ENCODE measurements at regions not wholly inside any gene's neighbourhood (a gene's known extent, or its start where the extent isn't known, plus 50 kb on each side); places are given as distances from the start of the nearest gene placed in this dataset.
A peak's percentile ranks its signal among the peaks of the same experiment; 100 is the strongest.

DNA sequence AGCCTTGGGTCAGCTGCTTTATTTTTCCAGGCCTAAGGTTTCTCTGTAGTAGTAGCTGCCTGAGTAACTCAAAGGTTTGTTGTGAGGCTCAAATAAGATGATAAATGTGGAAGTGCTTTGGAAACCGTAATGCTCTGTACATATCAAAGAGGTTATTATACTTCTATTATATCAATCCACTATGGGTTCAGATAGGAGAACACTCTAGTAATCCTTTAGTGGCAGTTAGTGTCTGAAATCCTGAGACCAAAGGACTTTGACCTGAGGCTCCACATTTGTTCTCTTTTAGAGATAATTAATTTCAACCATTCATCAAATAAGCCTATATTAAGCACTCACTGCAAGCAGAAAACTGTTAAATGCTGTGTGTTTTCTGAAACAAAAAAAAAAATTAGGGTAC is 128.6 kb upstream of the BCL6 start:
- Histone ChIP-seq H3K36me3 (ENCODE audit: control insufficient read depth, insufficient read depth, low read length) (no peaks in the 10 kb centered on the region), H3K4me3 (ENCODE audit: low read depth, low read length) (no peak overlapping the region), H3K27me3 (ENCODE audit: control insufficient read depth, insufficient read depth, low read length) (no peaks in the 10 kb centered on the region)
- DNase-seq (ENCODE audit: low read depth), result no peak
- TF ChIP-seq, protein P1, sequence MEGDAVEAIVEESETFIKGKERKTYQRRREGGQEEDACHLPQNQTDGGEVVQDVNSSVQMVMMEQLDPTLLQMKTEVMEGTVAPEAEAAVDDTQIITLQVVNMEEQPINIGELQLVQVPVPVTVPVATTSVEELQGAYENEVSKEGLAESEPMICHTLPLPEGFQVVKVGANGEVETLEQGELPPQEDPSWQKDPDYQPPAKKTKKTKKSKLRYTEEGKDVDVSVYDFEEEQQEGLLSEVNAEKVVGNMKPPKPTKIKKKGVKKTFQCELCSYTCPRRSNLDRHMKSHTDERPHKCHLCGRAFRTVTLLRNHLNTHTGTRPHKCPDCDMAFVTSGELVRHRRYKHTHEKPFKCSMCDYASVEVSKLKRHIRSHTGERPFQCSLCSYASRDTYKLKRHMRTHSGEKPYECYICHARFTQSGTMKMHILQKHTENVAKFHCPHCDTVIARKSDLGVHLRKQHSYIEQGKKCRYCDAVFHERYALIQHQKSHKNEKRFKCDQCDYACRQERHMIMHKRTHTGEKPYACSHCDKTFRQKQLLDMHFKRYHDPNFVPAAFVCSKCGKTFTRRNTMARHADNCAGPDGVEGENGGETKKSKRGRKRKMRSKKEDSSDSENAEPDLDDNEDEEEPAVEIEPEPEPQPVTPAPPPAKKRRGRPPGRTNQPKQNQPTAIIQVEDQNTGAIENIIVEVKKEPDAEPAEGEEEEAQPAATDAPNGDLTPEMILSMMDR (IDR thresholded peaks at IDR 0.05; ENCODE audit: insufficient read depth, low read length, severe bottlenecking), result no peak
- no peak for FAIRE-seq

DNA sequence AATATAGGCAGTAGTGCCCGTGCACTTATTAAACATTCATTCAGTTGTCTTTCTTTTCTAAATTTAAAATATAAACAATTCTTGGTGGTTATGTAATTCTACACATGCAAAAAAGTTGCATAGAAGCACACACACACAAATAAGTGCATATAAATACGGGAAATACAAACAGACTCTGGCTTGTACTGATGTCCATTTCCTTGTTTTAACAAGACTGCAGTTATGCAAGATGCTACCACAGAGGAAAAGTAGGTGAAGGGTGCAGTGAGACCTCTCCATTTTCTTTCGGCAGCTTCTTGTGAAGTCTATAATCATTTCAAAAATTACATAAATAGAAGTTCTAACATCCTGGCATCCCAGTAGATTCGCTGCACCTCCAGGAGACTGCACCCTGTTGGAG is 130.6 kb upstream of the BCL6 start:
- H3K27me3 ChIP-seq (ENCODE audit: control insufficient read depth, insufficient read depth, low read length), result no peaks in the 10 kb centered on the region
- no peak for FAIRE-seq
- no peak for DNase-seq (ENCODE audit: low read depth)
- TF ChIP-seq, protein P1 (IDR thresholded peaks at IDR 0.05; ENCODE audit: insufficient read depth, low read length, severe bottlenecking), result no peak
- no peaks in the 10 kb centered on the region for H3K36me3 ChIP-seq (ENCODE audit: control insufficient read depth, insufficient read depth, low read length)
- no peak overlapping the region for H3K4me3 ChIP-seq (ENCODE audit: low read depth, low read length)

DNA sequence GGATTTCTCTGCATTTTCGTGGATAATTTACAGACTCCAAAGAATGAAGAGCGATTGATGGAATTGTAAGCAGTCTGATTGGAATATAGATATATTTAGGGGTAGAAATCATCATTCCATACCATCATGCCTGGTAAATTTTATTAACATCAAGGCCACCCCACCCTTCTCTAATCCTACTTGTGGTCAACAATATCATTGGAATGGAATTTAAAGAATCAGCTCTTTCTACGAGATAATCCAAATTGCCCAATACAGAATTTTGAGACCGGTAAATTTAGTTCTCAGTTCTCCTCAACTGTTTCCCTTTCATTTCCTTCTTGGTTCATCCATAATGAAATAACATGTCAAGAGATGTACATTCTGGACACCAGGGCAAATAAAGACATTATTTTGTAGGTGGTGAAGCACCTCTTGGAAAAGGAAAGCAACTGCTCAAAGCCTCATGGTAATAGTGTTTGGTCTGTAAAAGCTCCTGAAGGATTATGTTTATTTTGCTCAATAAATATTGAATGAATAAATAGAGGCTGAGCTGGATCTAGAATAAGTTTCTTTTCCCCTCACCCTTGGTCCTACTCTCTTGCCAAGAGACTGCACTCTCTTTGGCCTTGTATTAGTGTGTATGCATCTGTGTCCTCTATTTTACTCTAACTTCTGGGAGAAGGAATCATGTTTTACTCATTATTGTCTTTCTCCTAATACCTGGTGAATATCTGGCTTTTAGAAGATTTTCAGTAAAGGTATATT is 133.7 kb upstream of the BCL6 start:
- TF ChIP-seq, protein P1 (IDR thresholded peaks at IDR 0.05; ENCODE audit: insufficient read depth, low read length, severe bottlenecking), result no peak

DNA sequence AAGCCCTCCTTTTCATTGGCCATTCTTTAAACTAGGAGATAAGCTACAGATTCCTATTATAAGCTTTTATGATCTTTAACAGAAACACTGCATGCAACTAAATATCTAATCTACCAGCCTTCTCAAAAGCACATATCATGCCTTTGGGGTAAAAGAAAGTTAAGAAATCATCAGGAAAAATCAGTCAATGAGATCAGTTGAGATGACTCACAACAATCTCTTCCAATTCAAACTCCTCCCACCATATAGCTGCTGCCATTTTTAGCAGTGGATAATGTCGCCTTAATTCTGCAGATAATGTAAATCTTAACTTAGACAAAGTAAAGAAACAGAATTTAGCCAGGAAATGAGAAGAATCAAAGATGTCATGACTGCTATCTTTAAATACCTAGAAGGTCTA is 135.2 kb upstream of the BCL6 start:
- Histone ChIP-seq H3K4me3 (ENCODE audit: low read depth, low read length) (no peak overlapping the region), H3K27me3 (ENCODE audit: control insufficient read depth, insufficient read depth, low read length) (no peaks in the 10 kb centered on the region), H3K36me3 (ENCODE audit: control insufficient read depth, insufficient read depth, low read length) (no peaks in the 10 kb centered on the region)
- DNase-seq (ENCODE audit: low read depth) (peak; percentile 70), FAIRE-seq (no peak)
- TF ChIP-seq, protein P1 (IDR thresholded peaks at IDR 0.05; ENCODE audit: insufficient read depth, low read length, severe bottlenecking), result no peak

More for the DNA sequence above, 133.7 kb upstream of the BCL6 start:
- FAIRE-seq (no peak), DNase-seq (ENCODE audit: low read depth) (peak; percentile 79)
- H3K36me3 ChIP-seq (ENCODE audit: control insufficient read depth, insufficient read depth, low read length), result no peaks in the 10 kb centered on the region
- H3K27me3 ChIP-seq (ENCODE audit: control insufficient read depth, insufficient read depth, low read length), result no peaks in the 10 kb centered on the region
- no peak overlapping the region for H3K4me3 ChIP-seq (ENCODE audit: low read depth, low read length)

DNA sequence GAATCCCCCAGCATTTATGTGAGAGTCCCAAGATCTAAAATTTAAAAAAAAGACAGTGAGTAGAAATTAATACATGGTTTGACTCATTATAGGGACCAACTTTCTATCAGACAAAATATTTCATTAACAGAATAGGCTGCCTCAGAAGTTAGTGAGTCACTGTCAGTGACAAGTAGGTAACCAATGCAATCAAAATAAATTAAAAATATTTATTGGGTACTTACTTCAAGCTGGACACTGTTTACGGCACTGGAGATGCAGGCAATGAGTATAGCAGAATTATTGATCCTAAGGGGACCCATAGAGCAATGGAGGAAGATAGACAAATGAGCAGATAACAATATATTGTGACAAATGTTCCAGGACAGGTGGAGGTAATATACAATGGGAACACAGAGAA is 135.6 kb upstream of the BCL6 start:
- FAIRE-seq (no peak), DNase-seq (ENCODE audit: low read depth) (no peak)
- H3K27me3 ChIP-seq (ENCODE audit: control insufficient read depth, insufficient read depth, low read length), result no peaks in the 10 kb centered on the region
- H3K4me3 ChIP-seq (ENCODE audit: low read depth, low read length), result no peak overlapping the region
- TF ChIP-seq, protein P1 (IDR thresholded peaks at IDR 0.05; ENCODE audit: insufficient read depth, low read length, severe bottlenecking), result no peak
- no peaks in the 10 kb centered on the region for H3K36me3 ChIP-seq (ENCODE audit: control insufficient read depth, insufficient read depth, low read length)

DNA sequence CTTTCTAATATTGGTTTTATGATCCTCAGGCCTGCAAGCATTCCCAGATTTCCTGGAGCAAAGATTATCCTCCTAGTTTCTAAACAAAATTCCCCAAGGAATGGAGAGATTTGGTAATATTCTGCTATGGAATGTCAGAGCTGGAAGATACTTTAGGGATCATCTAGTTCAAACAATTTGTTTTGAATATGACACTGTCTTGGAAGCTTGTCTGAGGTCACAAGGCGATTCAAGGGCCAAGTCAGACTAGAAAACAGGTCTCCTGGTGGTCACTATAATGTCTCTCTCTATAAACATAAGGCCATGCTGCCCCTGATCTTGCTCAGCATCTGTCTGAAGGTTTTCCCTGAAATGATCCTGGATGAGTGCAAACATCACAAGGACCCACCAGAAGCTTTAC is 143.4 kb upstream of the BCL6 start:
- FAIRE-seq, result no peak
- H3K36me3 ChIP-seq (ENCODE audit: control insufficient read depth, insufficient read depth, low read length), result no peaks in the 10 kb centered on the region

More for the DNA sequence above, 143.4 kb upstream of the BCL6 start:
- no peak for DNase-seq (ENCODE audit: low read depth)
- no peaks in the 10 kb centered on the region for H3K27me3 ChIP-seq (ENCODE audit: control insufficient read depth, insufficient read depth, low read length)
- TF ChIP-seq, protein P1 (IDR thresholded peaks at IDR 0.05; ENCODE audit: insufficient read depth, low read length, severe bottlenecking), result no peak
- H3K4me3 ChIP-seq (ENCODE audit: low read depth, low read length), result no peak overlapping the region
